BE2C (cell line): ENCODE measurements at regions not wholly inside any gene's neighbourhood (a gene's known extent, or its start where the extent isn't known, plus 50 kb on each side); places are given as distances from the start of the nearest gene placed in this dataset.

Experiments
- DNase-seq: peaks from one replicate; pipeline ENCODE4 v3.0.0-alpha.2; 2020
- H3K27me3 ChIP-seq: fragments of 250-450 bp; sonication (Bioruptor Pico); 2 replicates; pipeline ENCODE4 v1.5.1; 2020; ENCODE audit warnings: mild to moderate bottlenecking
- H3K36me3 ChIP-seq: fragments of 250-450 bp; sonication (Bioruptor Pico); 2 replicates; pipeline ENCODE4 v1.5.1; 2020; ENCODE audit warnings: mild to moderate bottlenecking
- H3K4me1 ChIP-seq: fragments of 250-450 bp; sonication (Bioruptor Pico); 2 replicates; pipeline ENCODE4 v1.5.1; 2020
- H3K4me3 ChIP-seq: 2 replicates; pipeline ENCODE4 v1.5.1; 2011; ENCODE audit warnings: low read depth, low read length
- H3K9me3 ChIP-seq: fragments of 250-450 bp; sonication (Bioruptor Pico); 2 replicates; pipeline ENCODE4 v1.5.1; 2020
- TF ChIP-seq, protein P1 (sequence below): IDR thresholded peaks from 2 replicates; pipeline ENCODE4 v1.5.1; 2012; ENCODE audit warnings: mild to moderate bottlenecking, low read depth, low read length

DNA sequence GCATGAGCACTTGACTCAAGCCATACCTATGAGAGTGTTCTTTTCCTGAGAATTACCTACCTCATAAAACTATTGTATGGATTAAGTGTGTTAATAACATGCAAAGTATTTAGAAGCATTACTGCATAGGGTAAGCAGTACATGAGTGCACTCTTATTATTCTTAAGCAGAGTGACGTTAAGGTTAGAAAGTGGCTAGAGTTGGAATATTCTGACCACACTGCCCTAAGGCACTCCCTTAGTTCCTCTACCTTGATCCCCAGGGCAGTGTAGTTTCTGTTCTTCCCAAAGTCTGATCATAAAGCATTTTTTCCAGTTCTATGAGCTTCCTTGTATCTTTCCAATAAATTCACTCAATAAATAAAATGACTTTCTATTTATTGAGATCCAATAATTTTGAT, 189.2 kb downstream of the PCSK1 start:
- H3K4me3 ChIP-seq, result no peak overlapping the region
- H3K36me3 ChIP-seq, result no peaks in the 10 kb centered on the region
- TF ChIP-seq, protein P1, sequence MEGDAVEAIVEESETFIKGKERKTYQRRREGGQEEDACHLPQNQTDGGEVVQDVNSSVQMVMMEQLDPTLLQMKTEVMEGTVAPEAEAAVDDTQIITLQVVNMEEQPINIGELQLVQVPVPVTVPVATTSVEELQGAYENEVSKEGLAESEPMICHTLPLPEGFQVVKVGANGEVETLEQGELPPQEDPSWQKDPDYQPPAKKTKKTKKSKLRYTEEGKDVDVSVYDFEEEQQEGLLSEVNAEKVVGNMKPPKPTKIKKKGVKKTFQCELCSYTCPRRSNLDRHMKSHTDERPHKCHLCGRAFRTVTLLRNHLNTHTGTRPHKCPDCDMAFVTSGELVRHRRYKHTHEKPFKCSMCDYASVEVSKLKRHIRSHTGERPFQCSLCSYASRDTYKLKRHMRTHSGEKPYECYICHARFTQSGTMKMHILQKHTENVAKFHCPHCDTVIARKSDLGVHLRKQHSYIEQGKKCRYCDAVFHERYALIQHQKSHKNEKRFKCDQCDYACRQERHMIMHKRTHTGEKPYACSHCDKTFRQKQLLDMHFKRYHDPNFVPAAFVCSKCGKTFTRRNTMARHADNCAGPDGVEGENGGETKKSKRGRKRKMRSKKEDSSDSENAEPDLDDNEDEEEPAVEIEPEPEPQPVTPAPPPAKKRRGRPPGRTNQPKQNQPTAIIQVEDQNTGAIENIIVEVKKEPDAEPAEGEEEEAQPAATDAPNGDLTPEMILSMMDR, result no peak
- H3K27me3 ChIP-seq, result no peaks in the 10 kb centered on the region
- no peaks in the 10 kb centered on the region for H3K9me3 ChIP-seq
- no peaks in the 10 kb centered on the region for H3K4me1 ChIP-seq
- DNase-seq, result no peak

DNA sequence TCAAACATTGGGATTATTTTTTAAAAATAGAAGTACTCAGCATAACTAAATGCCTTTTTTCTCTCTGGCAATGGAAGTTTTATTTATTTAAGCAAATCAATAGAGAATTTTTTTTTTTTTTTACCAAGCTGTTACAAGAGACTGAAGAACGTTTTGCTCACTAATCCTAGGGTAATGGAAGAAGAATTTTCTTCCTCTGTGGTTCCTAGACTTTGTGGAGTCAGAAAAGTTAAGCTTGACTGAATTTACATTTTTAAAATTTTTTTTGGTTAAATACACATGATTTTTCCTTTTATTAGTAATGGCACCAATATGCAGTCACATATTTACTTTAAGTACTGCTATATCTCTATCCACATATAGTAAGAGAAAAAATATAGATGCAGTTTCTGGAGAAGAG, 189.8 kb downstream of the PCSK1 start:
- DNase-seq, result no peak

DNA sequence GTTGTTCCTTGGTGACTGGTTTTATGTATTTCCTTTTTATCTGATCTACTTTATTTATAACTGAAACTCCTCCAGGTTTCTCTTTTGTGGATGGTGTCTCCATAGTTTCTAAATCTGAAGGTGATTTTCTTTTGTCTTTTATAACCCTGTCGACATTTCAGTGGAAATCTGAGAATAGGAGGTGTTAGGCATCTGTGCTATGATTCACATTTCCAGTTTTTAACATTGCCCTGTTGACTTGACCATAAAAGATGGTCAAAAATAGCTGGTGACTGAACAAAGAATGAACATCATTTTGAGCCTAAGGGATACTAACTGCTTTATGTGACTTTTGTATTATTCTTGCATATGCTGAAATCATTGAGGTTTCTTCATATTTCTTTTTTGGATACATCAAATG, 190.5 kb downstream of the PCSK1 start:
- H3K36me3 ChIP-seq, result no peaks in the 10 kb centered on the region
- no peaks in the 10 kb centered on the region for H3K27me3 ChIP-seq
- TF ChIP-seq, protein P1, result no peak
- H3K4me3 ChIP-seq, result no peak overlapping the region
- no peak for DNase-seq
- H3K9me3 ChIP-seq, result no peaks in the 10 kb centered on the region
- H3K4me1 ChIP-seq, result no peaks in the 10 kb centered on the region

More for the DNA sequence above, 189.8 kb downstream of the PCSK1 start:
- Histone ChIP-seq H3K27me3 (no peaks in the 10 kb centered on the region), H3K4me3 (no peak overlapping the region), H3K36me3 (no peaks in the 10 kb centered on the region), H3K9me3 (no peaks in the 10 kb centered on the region), H3K4me1 (no peaks in the 10 kb centered on the region)
- TF ChIP-seq, protein P1, result no peak

- DNase-seq, result no peak
- no peaks in the 10 kb centered on the region for H3K4me1 ChIP-seq
- H3K27me3 ChIP-seq, result no peaks in the 10 kb centered on the region
Observed at GRCh38 chr5:96236831-96237230, 196.2 kb downstream of the PCSK1 start.

DNA sequence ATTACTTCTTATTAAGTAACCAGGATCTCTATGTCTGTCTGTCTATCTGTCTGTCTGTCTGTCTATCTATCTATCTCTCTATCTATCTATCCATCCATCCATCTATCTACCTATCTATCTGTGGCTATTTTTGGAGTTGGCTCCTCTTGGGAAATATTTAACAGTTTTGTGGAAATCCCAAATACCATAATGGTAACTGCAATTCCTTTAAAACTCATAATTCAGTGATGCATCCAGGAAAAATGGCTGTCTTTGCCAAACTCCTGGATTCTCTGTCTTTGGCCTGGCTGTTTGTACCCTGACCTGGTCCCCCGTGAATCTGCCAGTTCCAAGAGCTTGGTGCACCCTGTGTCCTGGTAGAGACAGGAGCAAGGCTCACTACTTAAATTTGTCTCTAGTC, 197.0 kb downstream of the PCSK1 start:
- H3K9me3 ChIP-seq, result no peaks in the 10 kb centered on the region
- H3K36me3 ChIP-seq, result no peaks in the 10 kb centered on the region
- DNase-seq, result no peak
- no peak overlapping the region for H3K4me3 ChIP-seq
- no peaks in the 10 kb centered on the region for H3K4me1 ChIP-seq
- H3K27me3 ChIP-seq, result no peaks in the 10 kb centered on the region
- TF ChIP-seq, protein P1, result no peak

More at GRCh38 chr5:96236831-96237230, 196.2 kb downstream of the PCSK1 start:
- H3K4me3 ChIP-seq, result no peak overlapping the region
- TF ChIP-seq, protein P1, result no peak
- no peaks in the 10 kb centered on the region for H3K9me3 ChIP-seq
- no peaks in the 10 kb centered on the region for H3K36me3 ChIP-seq

DNA sequence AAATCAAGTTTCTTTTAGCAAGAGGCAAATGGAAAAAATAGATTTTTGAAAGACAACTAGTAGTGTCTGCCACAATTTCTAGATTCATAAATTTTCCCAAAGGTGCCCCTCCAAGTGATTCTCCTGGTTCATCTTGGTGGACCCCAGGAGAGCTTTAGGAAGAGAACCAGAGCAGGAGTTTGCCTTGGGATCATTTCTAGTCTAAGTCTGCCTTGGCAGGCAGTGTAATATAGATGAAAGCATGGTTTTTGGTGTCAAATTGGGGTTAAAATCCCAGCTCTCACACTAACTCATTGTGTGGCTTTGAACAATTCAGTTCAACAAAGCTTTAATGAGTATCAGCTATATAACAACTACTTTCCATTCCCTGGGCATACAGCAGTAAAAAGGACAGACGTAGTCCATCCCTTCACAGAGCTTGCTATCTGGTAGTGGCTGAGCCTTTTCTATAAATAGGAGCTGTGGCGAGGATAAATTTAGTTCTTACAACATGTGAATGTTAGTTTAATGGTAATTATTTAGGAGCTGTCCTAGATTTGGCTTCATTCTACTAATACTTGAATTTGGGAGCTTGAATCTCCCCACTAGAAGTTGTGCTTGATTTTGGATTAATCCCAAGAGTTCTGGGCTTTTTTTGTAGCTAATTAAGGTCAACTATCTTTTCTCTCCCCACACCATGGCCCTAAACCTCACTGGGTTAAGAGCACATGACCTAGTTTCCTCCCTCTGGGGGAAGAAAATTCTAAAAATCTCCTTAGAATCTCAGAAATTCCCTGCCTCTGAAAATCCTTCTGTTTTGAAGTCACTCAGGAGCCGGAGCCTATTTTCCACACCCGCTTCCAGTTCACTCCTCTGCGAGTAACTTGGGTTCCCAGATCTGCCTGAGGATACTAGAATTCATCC, 197.8 kb downstream of the PCSK1 start:
- TF ChIP-seq, protein P1, result no peak
- no peak for DNase-seq
- no peaks in the 10 kb centered on the region for H3K27me3 ChIP-seq
- no peaks in the 10 kb centered on the region for H3K9me3 ChIP-seq
- H3K4me3 ChIP-seq, result no peak overlapping the region
- no peaks in the 10 kb centered on the region for H3K4me1 ChIP-seq
- no peaks in the 10 kb centered on the region for H3K36me3 ChIP-seq
